A673 (cell line): ENCODE measurements at regions not wholly inside any gene's neighbourhood (a gene's known extent, or its start where the extent isn't known, plus 50 kb on each side); places are given as distances from the start of the nearest gene placed in this dataset.

ENCODE experiments used
- BruUV-seq: library from RNA; stranded (reverse); fragments of 400-500 nt; replicated peaks from 2 replicates; lab custom pipeline; 2021; lab: Mats Ljungman, UMichigan
- CTCF ChIA-PET: fragments of 300-600 bp; sonication (Branson Sonifier 250); formaldehyde crosslinking; loops from one replicate; lab custom pipeline; 2022; ENCODE audit warnings: antibody characterized with exemption; lab: Charles Lee
- POLR2A ChIA-PET: fragments of 300-600 bp; sonication (Branson Sonifier 250); formaldehyde crosslinking; loops from one replicate; lab custom pipeline; 2022; ENCODE audit warnings: antibody characterized with exemption; ENCODE audit not compliant: low non-redundant PET; lab: Charles Lee
- DNase-seq: peaks from one replicate; pipeline ENCODE4 v3.0.0-alpha.2; 2015; ENCODE audit warnings: low spot score
- H3K27ac ChIP-seq: fragments of 200-600 bp; sonication (generic); 2 replicates; pipeline ENCODE4 v1.5.1; 2016; ENCODE audit warnings: mixed run types, low read depth, mild to moderate bottlenecking, mixed read lengths, antibody characterized with exemption, low read length; ENCODE audit not compliant: poor library complexity, severe bottlenecking
- H3K27me3 ChIP-seq: fragments of 200-600 bp; sonication (generic); replicated peaks from 2 replicates; pipeline ENCODE4 v1.6.1; 2017; ENCODE audit warnings: mixed run types, low read depth, mild to moderate bottlenecking, mixed read lengths, antibody characterized with exemption, low read length; ENCODE audit not compliant: insufficient read depth, poor library complexity
- H3K36me3 ChIP-seq: fragments of 200-600 bp; sonication (generic); 2 replicates; pipeline ENCODE4 v1.6.1; 2016; ENCODE audit warnings: mixed run types, mild to moderate bottlenecking, mixed read lengths, antibody characterized with exemption, low read length; ENCODE audit not compliant: insufficient read depth, poor library complexity, severe bottlenecking
- H3K4me1 ChIP-seq: fragments of 200-600 bp; sonication (generic); 2 replicates; pipeline ENCODE4 v1.6.1; 2017; ENCODE audit warnings: mixed run types, mild to moderate bottlenecking, mixed read lengths, antibody characterized with exemption, low read length; ENCODE audit not compliant: insufficient read depth, poor library complexity, severe bottlenecking
- H3K4me3 ChIP-seq: fragments of 200-600 bp; sonication (generic); 2 replicates; pipeline ENCODE4 v1.5.1; 2016; ENCODE audit warnings: low read depth, mixed run types, mild to moderate bottlenecking, mixed read lengths, low read length; ENCODE audit not compliant: poor library complexity, severe bottlenecking
- H3K9me3 ChIP-seq: fragments of 200-600 bp; sonication (generic); 2 replicates; pipeline ENCODE4 v1.6.1; 2016; ENCODE audit warnings: mixed run types, low read depth, mild to moderate bottlenecking, mixed read lengths, antibody characterized with exemption, low read length; ENCODE audit not compliant: poor library complexity, severe bottlenecking
- CTCF ChIP-seq: fragments of 300-800, 200-600 bp; sonication (generic); conservative IDR thresholded peaks from 2 replicates; pipeline ENCODE4 v1.5.1; 2017; ENCODE audit warnings: low read depth, mild to moderate bottlenecking, antibody characterized with exemption, low read length, moderate library complexity, mixed read lengths
- EZH2 ChIP-seq: fragments of 200-600 bp; sonication (generic); IDR thresholded peaks from 2 replicates; pipeline ENCODE4 v1.6.1; 2017; ENCODE audit warnings: borderline replicate concordance, low read depth, mild to moderate bottlenecking, mixed read lengths, antibody characterized with exemption, low read length; ENCODE audit not compliant: poor library complexity, severe bottlenecking
- intact Hi-C: fragments of 100-400 bp; cut with micrococcal nuclease; formaldehyde crosslinking; loops from one replicate; pipeline ENCODE4 v1.10.0; 2022; ENCODE audit not compliant: unreplicated experiment

GRCh38 chr11:64499261-64500004 is 56.3 kb upstream of the SLC22A11 start:
- CTCF ChIA-PET = interaction anchor here (0.6 kb wide), 1 partner anchor 519 kb away, joined by 4 read pairs; no protein-coding TSS in a partner anchor
- H3K9me3 ChIP-seq = no peaks in the 10 kb centered on the region
- no peaks in the 10 kb centered on the region for H3K36me3 ChIP-seq
- POLR2A ChIA-PET = no interaction called here
- TF ChIP-seq EZH2 (no peak), CTCF (no peak)
- peaks cover 38% of the 10 kb centered on the region for H3K27me3 ChIP-seq
- intact Hi-C loops = no loop called here
- no peak overlapping the region for H3K4me3 ChIP-seq
- no TSS peak for BruUV-seq
- H3K27ac ChIP-seq = no peak overlapping the region
- DNase-seq = no peak
- no peaks in the 10 kb centered on the region for H3K4me1 ChIP-seq

GRCh38 chr11:64500176-64501013 is 55.3 kb upstream of the SLC22A11 start:
- TF ChIP-seq CTCF (no peak), EZH2 (no peak)
- CTCF ChIA-PET = no interaction called here

GRCh38 chr11:64501500-64502427 is 54.0 kb upstream of the SLC22A11 start:
- Histone ChIP-seq H3K4me3 (no peak overlapping the region), H3K4me1 (no peaks in the 10 kb centered on the region), H3K36me3 (no peaks in the 10 kb centered on the region), H3K27me3 (peaks cover 42% of the 10 kb centered on the region), H3K9me3 (no peaks in the 10 kb centered on the region), H3K27ac (no peak overlapping the region)
- intact Hi-C loops = no loop called here
- no peak for DNase-seq
- ChIA-PET CTCF (no interaction called here), POLR2A (no interaction called here)
- no TSS peak for BruUV-seq
- TF ChIP-seq CTCF (no peak), EZH2 (no peak)

More at GRCh38 chr11:64500176-64501013, 55.3 kb upstream of the SLC22A11 start:
- H3K36me3 ChIP-seq = no peaks in the 10 kb centered on the region
- H3K4me3 ChIP-seq = no peak overlapping the region
- H3K27ac ChIP-seq = no peak overlapping the region
- peaks cover 35% of the 10 kb centered on the region for H3K27me3 ChIP-seq
- no peaks in the 10 kb centered on the region for H3K9me3 ChIP-seq
- POLR2A ChIA-PET = interaction anchor here (0.6 kb wide), 1 partner anchor 14 kb away, joined by 3 read pairs; no protein-coding TSS in a partner anchor
- H3K4me1 ChIP-seq = no peaks in the 10 kb centered on the region
- no TSS peak for BruUV-seq
- DNase-seq = peak; percentile 48
- intact Hi-C loops = no loop called here
